ENCODE measurements at regions not wholly inside any gene's neighbourhood (a gene's known extent, or its start where the extent isn't known, plus 50 kb on each side); places are given as distances from the start of the nearest gene placed in this dataset.

GRCh38 chr11:116422956-116423600, 349.7 kb downstream of the BUD13 start:
- TF ChIP-seq CTCF (IDR thresholded peaks at IDR 0.05 in 4 of 5, conservative IDR thresholded peaks at IDR 0.05 in 1 of 5) (no peak), POLR2A (IDR thresholded peaks at IDR 0.05) (no peak)

Data from gastrocnemius medialis (tissue), 4 donors.